ENCODE measurements at regions not wholly inside any gene's neighbourhood (a gene's known extent, or its start where the extent isn't known, plus 50 kb on each side); places are given as distances from the start of the nearest gene placed in this dataset.

GRCh38 chr3:78516437-78516836 lies 1251.4 kb downstream of the ROBO1 start:
- DNase-seq (ENCODE audit: low read depth), result no peak
- no peak for TF ChIP-seq CTCF (IDR thresholded peaks at IDR 0.05; ENCODE audit: low read depth, low read length, missing control alignments)
- no peak overlapping the region for H3K4me3 ChIP-seq (ENCODE audit: low read depth, low read length)

GRCh38 chr3:78516937-78517336 lies 1250.9 kb downstream of the ROBO1 start:
- TF ChIP-seq CTCF (IDR thresholded peaks at IDR 0.05; ENCODE audit: low read depth, low read length, missing control alignments), result no peak
- H3K4me3 ChIP-seq (ENCODE audit: low read depth, low read length), result no peak overlapping the region

GRCh38 chr3:78517965-78518364 lies 1249.8 kb downstream of the ROBO1 start:
- no peak for DNase-seq (ENCODE audit: low read depth)
- no peak for TF ChIP-seq CTCF (IDR thresholded peaks at IDR 0.05; ENCODE audit: low read depth, low read length, missing control alignments)
- no peak overlapping the region for H3K4me3 ChIP-seq (ENCODE audit: low read depth, low read length)

More at GRCh38 chr3:78516937-78517336, 1250.9 kb downstream of the ROBO1 start:
- no peak for DNase-seq (ENCODE audit: low read depth)

GRCh38 chr3:78519281-78519680 lies 1248.5 kb downstream of the ROBO1 start:
- H3K4me3 ChIP-seq (ENCODE audit: low read depth, low read length), result no peak overlapping the region
- DNase-seq (ENCODE audit: low read depth), result no peak
- no peak for TF ChIP-seq CTCF (IDR thresholded peaks at IDR 0.05; ENCODE audit: low read depth, low read length, missing control alignments)

GRCh38 chr3:78529601-78530000 lies 1238.2 kb downstream of the ROBO1 start:
- no peak for DNase-seq (ENCODE audit: low read depth)
- no peak overlapping the region for H3K4me3 ChIP-seq (ENCODE audit: low read depth, low read length)
- no peak for TF ChIP-seq CTCF (IDR thresholded peaks at IDR 0.05; ENCODE audit: low read depth, low read length, missing control alignments)

- DNase-seq (ENCODE audit: low read depth), result no peak
- TF ChIP-seq CTCF (IDR thresholded peaks at IDR 0.05; ENCODE audit: low read depth, low read length, missing control alignments), result no peak
- H3K4me3 ChIP-seq (ENCODE audit: low read depth, low read length), result no peak overlapping the region
These were observed 1227.3 kb downstream of the ROBO1 start for GRCh38 chr3:78540485-78540884.

GRCh38 chr3:78545827-78546226 lies 1222.0 kb downstream of the ROBO1 start:
- no peak for DNase-seq (ENCODE audit: low read depth)
- no peak for TF ChIP-seq CTCF (IDR thresholded peaks at IDR 0.05; ENCODE audit: low read depth, low read length, missing control alignments)
- no peak overlapping the region for H3K4me3 ChIP-seq (ENCODE audit: low read depth, low read length)

Measured in GM12864 (cell line).